ENCODE measurements at regions not wholly inside any gene's neighbourhood (a gene's known extent, or its start where the extent isn't known, plus 50 kb on each side); places are given as distances from the start of the nearest gene placed in this dataset.

DNA sequence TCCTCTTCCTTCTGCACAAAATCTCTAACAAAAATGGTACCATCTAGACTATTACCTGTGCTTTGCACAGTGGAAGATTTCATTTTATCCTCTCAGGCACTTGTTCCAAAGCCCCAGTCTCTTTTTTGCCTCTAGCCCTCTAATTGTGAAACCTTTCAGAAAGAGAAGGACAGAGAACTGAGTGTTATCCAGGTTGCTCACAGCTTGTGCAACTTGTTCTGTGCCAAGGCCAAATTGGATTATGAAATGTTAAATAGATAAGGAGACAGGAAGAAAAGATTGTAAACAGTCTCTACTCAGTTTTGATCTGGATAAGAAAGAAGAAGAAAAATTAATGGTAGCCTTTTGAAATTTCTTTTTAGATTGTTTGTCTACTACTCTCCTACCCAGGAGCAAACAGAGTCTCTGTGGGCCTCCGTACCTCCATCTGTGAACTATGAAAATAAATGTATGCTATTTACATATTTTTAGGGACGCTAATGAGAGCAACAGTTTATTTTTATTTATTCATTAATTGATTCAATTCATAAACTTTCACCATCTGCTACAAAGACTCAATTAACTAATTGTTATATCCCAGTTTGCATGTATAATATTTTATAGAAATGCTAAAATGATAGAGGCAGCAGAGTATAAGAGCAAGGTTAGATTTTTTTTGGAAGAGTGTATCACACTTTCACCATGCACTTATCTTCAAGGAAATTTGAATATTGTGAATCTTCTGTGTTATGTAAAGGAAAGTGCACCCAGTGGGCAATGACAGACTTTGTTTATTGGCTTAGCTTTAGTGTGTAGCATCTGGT lies 339.0 kb upstream of the ETAA1 start:
- no peak for ATAC-seq (ENCODE audit: low read depth)

GRCh38 chr2:67065046-67065445 lies 332.1 kb upstream of the ETAA1 start:
- Mint-ChIP-seq H3K36me3 (ENCODE audit: low read depth) (no peaks in the 10 kb centered on the region), H3K4me3 (no peak overlapping the region), H3K4me1 (no peaks in the 10 kb centered on the region), H3K9me3 (no peaks in the 10 kb centered on the region), H3K27me3 (no peaks in the 10 kb centered on the region), H3K27ac (no peak overlapping the region)
- CTCF ChIA-PET = no interaction called here
- no peak for ATAC-seq (ENCODE audit: low read depth)
- intact Hi-C loops (cut with micrococcal nuclease) = no loop called here
- no peak for DNase-seq
- TF ChIP-seq, protein P1, sequence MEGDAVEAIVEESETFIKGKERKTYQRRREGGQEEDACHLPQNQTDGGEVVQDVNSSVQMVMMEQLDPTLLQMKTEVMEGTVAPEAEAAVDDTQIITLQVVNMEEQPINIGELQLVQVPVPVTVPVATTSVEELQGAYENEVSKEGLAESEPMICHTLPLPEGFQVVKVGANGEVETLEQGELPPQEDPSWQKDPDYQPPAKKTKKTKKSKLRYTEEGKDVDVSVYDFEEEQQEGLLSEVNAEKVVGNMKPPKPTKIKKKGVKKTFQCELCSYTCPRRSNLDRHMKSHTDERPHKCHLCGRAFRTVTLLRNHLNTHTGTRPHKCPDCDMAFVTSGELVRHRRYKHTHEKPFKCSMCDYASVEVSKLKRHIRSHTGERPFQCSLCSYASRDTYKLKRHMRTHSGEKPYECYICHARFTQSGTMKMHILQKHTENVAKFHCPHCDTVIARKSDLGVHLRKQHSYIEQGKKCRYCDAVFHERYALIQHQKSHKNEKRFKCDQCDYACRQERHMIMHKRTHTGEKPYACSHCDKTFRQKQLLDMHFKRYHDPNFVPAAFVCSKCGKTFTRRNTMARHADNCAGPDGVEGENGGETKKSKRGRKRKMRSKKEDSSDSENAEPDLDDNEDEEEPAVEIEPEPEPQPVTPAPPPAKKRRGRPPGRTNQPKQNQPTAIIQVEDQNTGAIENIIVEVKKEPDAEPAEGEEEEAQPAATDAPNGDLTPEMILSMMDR (IDR thresholded peaks at IDR 0.05) = no peak
- POLR2A ChIA-PET = no interaction called here

More for the DNA sequence above, 339.0 kb upstream of the ETAA1 start:
- Mint-ChIP-seq H3K9me3 (no peaks in the 10 kb centered on the region), H3K4me1 (no peaks in the 10 kb centered on the region), H3K27ac (no peak overlapping the region), H3K27me3 (no peaks in the 10 kb centered on the region), H3K4me3 (no peak overlapping the region), H3K36me3 (ENCODE audit: low read depth) (no peaks in the 10 kb centered on the region)
- TF ChIP-seq, protein P1 (IDR thresholded peaks at IDR 0.05) = no peak
- POLR2A ChIA-PET = no interaction called here
- DNase-seq = no peak
- CTCF ChIA-PET = no interaction called here
- intact Hi-C loops (cut with micrococcal nuclease) = no loop called here

- POLR2A ChIA-PET = no interaction called here
Measured at GRCh38 chr2:67066782-67067181, 330.4 kb upstream of the ETAA1 start.

DNA sequence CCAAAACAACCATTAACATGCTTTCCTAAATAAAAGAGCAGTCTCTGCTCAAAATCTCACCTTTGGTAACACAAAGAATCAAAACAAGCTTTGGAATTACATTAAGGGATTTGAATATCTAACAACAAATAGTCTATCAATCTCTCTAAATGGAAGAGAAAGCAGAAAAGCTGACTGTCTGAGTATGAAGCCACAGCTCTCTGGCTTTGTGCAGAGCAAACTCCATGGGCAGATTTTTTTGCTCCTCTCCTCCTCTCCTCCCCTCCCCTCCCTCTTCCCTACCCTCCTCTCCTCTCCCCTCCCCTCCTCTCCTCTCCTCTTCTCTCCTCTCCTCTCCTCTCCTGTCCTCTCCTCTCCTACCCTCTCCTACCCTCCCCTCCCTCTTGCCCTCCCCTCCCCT lies 329.5 kb upstream of the ETAA1 start:
- no peak for DNase-seq
- no peak for ATAC-seq (ENCODE audit: low read depth)
- ChIA-PET CTCF (no interaction called here), POLR2A (no interaction called here)
- Mint-ChIP-seq H3K27ac (no peak overlapping the region), H3K4me1 (no peaks in the 10 kb centered on the region), H3K9me3 (no peaks in the 10 kb centered on the region), H3K4me3 (no peak overlapping the region), H3K36me3 (ENCODE audit: low read depth) (no peaks in the 10 kb centered on the region), H3K27me3 (no peaks in the 10 kb centered on the region)
- intact Hi-C loops (cut with micrococcal nuclease) = no loop called here
- TF ChIP-seq, protein P1 (IDR thresholded peaks at IDR 0.05) = no peak

More at GRCh38 chr2:67066782-67067181, 330.4 kb upstream of the ETAA1 start:
- no peaks in the 10 kb centered on the region for H3K36me3 Mint-ChIP-seq (ENCODE audit: low read depth)
- H3K4me3 Mint-ChIP-seq = no peak overlapping the region
- H3K27ac Mint-ChIP-seq = no peak overlapping the region
- ATAC-seq (ENCODE audit: low read depth) (no peak), DNase-seq (no peak)
- H3K9me3 Mint-ChIP-seq = no peaks in the 10 kb centered on the region
- H3K27me3 Mint-ChIP-seq = no peaks in the 10 kb centered on the region
- intact Hi-C loops (cut with micrococcal nuclease) = no loop called here
- H3K4me1 Mint-ChIP-seq = no peaks in the 10 kb centered on the region
- CTCF ChIA-PET = no interaction called here
- TF ChIP-seq, protein P1 (IDR thresholded peaks at IDR 0.05) = no peak

GRCh38 chr2:67070826-67071225 lies 326.3 kb upstream of the ETAA1 start:
- intact Hi-C loops (cut with micrococcal nuclease) = no loop called here
- no peak for ATAC-seq (ENCODE audit: low read depth)
- POLR2A ChIA-PET = no interaction called here

More at GRCh38 chr2:67070826-67071225, 326.3 kb upstream of the ETAA1 start:
- Mint-ChIP-seq H3K4me3 (no peak overlapping the region), H3K27ac (no peak overlapping the region), H3K4me1 (no peaks in the 10 kb centered on the region), H3K36me3 (ENCODE audit: low read depth) (no peaks in the 10 kb centered on the region), H3K27me3 (no peaks in the 10 kb centered on the region), H3K9me3 (no peaks in the 10 kb centered on the region)
- CTCF ChIA-PET = no interaction called here
- DNase-seq = no peak
- TF ChIP-seq, protein P1 (IDR thresholded peaks at IDR 0.05) = no peak

Measured in activated B cell treated with CpG ODN at 0.5 μM for 24 hours (primary cell).